OCI-LY3 (cell line): ENCODE measurements at regions not wholly inside any gene's neighbourhood (a gene's known extent, or its start where the extent isn't known, plus 50 kb on each side); places are given as distances from the start of the nearest gene placed in this dataset.

Experiments
- H2AFZ ChIP-seq: fragments of 200-600, 300-600 bp; shearing (Covaris generic); 2 replicates; pipeline ENCODE4 v1.6.0; 2014; ENCODE audit warnings: antibody characterized with exemption, low read depth, low read length
- H3K27ac ChIP-seq: fragments of 200-600, 300-600 bp; sonication (generic); 2 replicates; pipeline ENCODE4 v1.5.1; 2014; ENCODE audit warnings: mild to moderate bottlenecking, low read length, moderate library complexity, mixed read lengths
- H3K27me3 ChIP-seq: fragments of 200-600, 300-600 bp; sonication (generic); 2 replicates; pipeline ENCODE4 v1.6.1; 2014; ENCODE audit warnings: low read depth, low read length, mixed read lengths
- H3K36me3 ChIP-seq: fragments of 200-600, 300-600 bp; sonication (generic); replicated peaks from 2 replicates; pipeline ENCODE3; 2014; ENCODE audit warnings: low read depth, low read length, mixed read lengths
- H3K4me1 ChIP-seq: fragments of 300-600, 200-600 bp; sonication (generic); 2 replicates; pipeline ENCODE4 v1.6.1; 2014; ENCODE audit warnings: low read length, mixed read lengths
- H3K4me2 ChIP-seq: fragments of 200-600, 300-600 bp; sonication (generic); 2 replicates; pipeline ENCODE4 v1.6.1; 2014; ENCODE audit warnings: low read length, mixed read lengths
- H3K4me3 ChIP-seq: fragments of 300-600, 200-600 bp; sonication (generic); 2 replicates; pipeline ENCODE4 v1.5.1; 2014; ENCODE audit warnings: antibody characterized with exemption, mild to moderate bottlenecking, low read length, moderate library complexity
- H3K79me2 ChIP-seq: fragments of 300-600, 200-600 bp; shearing (Covaris generic); 2 replicates; pipeline ENCODE4 v1.6.1; 2014; ENCODE audit warnings: mild to moderate bottlenecking, low read length, mixed read lengths
- H3K9ac ChIP-seq: fragments of 300-600, 200-600 bp; shearing (Covaris generic); 2 replicates; pipeline ENCODE4 v1.6.0; 2014; ENCODE audit warnings: mild to moderate bottlenecking, low read length, moderate library complexity
- H3K9me3 ChIP-seq: fragments of 200-600, 300-600 bp; shearing (Covaris generic); 2 replicates; pipeline ENCODE4 v1.6.1; 2014; ENCODE audit warnings: low read length, mixed read lengths; ENCODE audit not compliant: insufficient read depth
- H4K20me1 ChIP-seq: fragments of 200-600, 300-600 bp; sonication (generic); 2 replicates; pipeline ENCODE4 v1.6.1; 2016; ENCODE audit warnings: low read length, mixed read lengths; ENCODE audit not compliant: insufficient read depth
- EZH2phosphoT487 ChIP-seq: fragments of 200-600 bp; shearing (Covaris generic); IDR thresholded peaks from 2 replicates; pipeline ENCODE4 v1.6.1; 2018; ENCODE audit warnings: antibody characterized with exemption, mixed run types, low read depth
- TF ChIP-seq, protein P1 (sequence below): fragments of 200-600, 300-600 bp; sonication (generic); IDR thresholded peaks from 2 replicates; pipeline ENCODE4 v1.5.1; 2014; ENCODE audit warnings: antibody characterized with exemption, low read length, low read depth

DNA sequence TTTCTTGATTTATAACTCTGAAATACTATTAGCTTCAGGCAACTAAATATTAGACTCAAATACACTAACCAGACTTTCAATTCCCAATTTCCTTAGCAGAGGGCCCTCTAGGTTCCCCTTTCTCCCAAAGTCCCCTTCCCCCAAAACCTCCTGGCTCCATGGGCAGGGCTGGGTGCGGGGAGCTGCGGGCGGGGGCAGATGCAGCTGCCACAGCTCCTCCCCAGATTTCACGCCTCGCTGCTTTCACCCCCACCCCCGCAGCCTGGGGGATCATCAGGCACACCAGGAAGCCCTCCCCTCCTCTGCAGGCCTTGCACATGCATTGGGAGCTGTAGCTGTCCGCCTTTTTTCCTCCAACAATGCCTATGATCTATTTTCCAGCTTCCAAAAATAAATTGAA is 82.8 kb upstream of the SPATA31C2 start:
- H3K4me1 ChIP-seq, result no peaks in the 10 kb centered on the region
- H3K4me2 ChIP-seq, result no peak overlapping the region
- TF ChIP-seq, protein P1, sequence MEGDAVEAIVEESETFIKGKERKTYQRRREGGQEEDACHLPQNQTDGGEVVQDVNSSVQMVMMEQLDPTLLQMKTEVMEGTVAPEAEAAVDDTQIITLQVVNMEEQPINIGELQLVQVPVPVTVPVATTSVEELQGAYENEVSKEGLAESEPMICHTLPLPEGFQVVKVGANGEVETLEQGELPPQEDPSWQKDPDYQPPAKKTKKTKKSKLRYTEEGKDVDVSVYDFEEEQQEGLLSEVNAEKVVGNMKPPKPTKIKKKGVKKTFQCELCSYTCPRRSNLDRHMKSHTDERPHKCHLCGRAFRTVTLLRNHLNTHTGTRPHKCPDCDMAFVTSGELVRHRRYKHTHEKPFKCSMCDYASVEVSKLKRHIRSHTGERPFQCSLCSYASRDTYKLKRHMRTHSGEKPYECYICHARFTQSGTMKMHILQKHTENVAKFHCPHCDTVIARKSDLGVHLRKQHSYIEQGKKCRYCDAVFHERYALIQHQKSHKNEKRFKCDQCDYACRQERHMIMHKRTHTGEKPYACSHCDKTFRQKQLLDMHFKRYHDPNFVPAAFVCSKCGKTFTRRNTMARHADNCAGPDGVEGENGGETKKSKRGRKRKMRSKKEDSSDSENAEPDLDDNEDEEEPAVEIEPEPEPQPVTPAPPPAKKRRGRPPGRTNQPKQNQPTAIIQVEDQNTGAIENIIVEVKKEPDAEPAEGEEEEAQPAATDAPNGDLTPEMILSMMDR, result no peak
- TF ChIP-seq EZH2phosphoT487, result no peak
- H3K79me2 ChIP-seq, result no peaks in the 10 kb centered on the region
- no peak overlapping the region for H3K27ac ChIP-seq
- H3K36me3 ChIP-seq, result no peaks in the 10 kb centered on the region
- H3K27me3 ChIP-seq, result no peaks in the 10 kb centered on the region
- no peak overlapping the region for H3K9ac ChIP-seq
- H3K9me3 ChIP-seq, result no peaks in the 10 kb centered on the region
- H4K20me1 ChIP-seq, result no peaks in the 10 kb centered on the region
- no peak overlapping the region for H3K4me3 ChIP-seq
- no peak overlapping the region for H2AFZ ChIP-seq

DNA sequence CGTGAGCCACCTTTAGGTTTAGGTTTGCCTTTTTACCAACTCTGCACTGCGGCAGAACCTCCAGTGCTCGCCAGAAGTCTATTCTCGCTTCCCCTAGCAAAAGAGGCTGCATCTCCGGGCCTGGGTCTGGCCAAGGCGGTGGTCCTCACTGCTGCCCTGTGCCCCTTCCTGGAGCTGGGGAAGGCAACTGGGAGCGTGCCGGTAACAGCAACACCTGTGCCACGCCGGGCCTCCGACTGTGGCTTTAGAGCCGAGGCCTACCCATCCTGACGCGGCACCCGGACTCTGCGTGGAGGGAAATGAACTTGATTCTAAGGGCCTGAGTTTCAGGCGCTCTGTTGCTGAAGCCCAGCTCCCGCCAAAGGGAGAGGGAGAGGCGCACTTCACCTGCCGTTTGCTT is 82.4 kb upstream of the SPATA31C2 start:
- Histone ChIP-seq H3K79me2 (no peaks in the 10 kb centered on the region), H4K20me1 (no peaks in the 10 kb centered on the region), H2AFZ (no peak overlapping the region), H3K9me3 (no peaks in the 10 kb centered on the region), H3K4me1 (no peaks in the 10 kb centered on the region), H3K4me2 (no peak overlapping the region), H3K36me3 (no peaks in the 10 kb centered on the region), H3K9ac (no peak overlapping the region), H3K4me3 (no peak overlapping the region), H3K27me3 (no peaks in the 10 kb centered on the region), H3K27ac (no peak overlapping the region)
- TF ChIP-seq, protein P1, result no peak
- TF ChIP-seq EZH2phosphoT487, result no peak

DNA sequence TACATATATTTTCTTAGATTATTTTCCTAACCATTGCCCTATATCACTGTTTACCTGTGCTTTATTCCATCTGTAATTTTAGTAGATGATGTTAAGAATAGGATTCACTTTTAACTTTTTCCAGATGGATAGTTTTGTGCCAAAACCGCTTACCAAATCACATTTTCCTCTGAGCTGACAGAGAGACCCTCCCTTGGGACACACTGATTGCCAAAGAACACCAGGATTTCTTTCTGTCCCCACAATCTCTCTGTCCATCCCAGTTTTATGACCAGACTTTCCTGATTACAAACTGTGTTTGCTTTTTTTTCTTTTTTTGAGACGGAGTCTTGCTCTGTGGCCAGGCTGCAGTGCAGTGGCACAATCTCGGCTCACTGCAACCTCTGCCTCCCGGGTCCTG is 81.3 kb upstream of the SPATA31C2 start:
- H3K79me2 ChIP-seq, result no peaks in the 10 kb centered on the region
- H3K9me3 ChIP-seq, result no peaks in the 10 kb centered on the region
- H3K4me1 ChIP-seq, result no peaks in the 10 kb centered on the region
- H3K36me3 ChIP-seq, result no peaks in the 10 kb centered on the region
- no peak overlapping the region for H3K4me3 ChIP-seq
- no peak overlapping the region for H3K27ac ChIP-seq
- no peak overlapping the region for H3K9ac ChIP-seq
- TF ChIP-seq, protein P1, result no peak
- TF ChIP-seq EZH2phosphoT487, result no peak
- H3K4me2 ChIP-seq, result no peak overlapping the region
- no peak overlapping the region for H2AFZ ChIP-seq
- no peaks in the 10 kb centered on the region for H3K27me3 ChIP-seq
- no peaks in the 10 kb centered on the region for H4K20me1 ChIP-seq

DNA sequence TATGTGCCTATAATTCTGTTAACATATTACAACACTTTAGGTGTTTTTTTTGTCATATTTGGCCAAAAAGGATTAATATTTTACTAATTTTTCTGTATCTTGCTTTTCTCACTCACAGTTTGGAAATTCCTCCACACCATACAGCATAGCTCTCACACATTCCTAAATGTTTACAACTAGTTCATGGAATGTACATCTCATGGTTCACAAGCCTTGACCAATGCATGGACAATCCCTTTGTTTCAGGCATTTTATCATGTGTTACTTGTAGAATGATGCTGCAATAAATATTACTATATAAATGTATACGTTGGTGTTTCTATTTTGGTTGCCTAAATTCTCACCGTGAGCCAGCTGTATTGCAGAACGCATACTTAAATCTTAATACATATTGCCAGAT is 80.5 kb upstream of the SPATA31C2 start:
- H3K79me2 ChIP-seq, result no peaks in the 10 kb centered on the region
- no peaks in the 10 kb centered on the region for H3K4me1 ChIP-seq
- H3K27me3 ChIP-seq, result no peaks in the 10 kb centered on the region
- H3K9ac ChIP-seq, result no peak overlapping the region
- H3K4me2 ChIP-seq, result no peak overlapping the region
- TF ChIP-seq, protein P1, result no peak
- TF ChIP-seq EZH2phosphoT487, result no peak
- H3K27ac ChIP-seq, result no peak overlapping the region
- no peaks in the 10 kb centered on the region for H3K9me3 ChIP-seq
- H4K20me1 ChIP-seq, result no peaks in the 10 kb centered on the region
- H3K4me3 ChIP-seq, result no peak overlapping the region
- no peaks in the 10 kb centered on the region for H3K36me3 ChIP-seq
- no peak overlapping the region for H2AFZ ChIP-seq
